ENCODE measurements at regions not wholly inside any gene's neighbourhood (a gene's known extent, or its start where the extent isn't known, plus 50 kb on each side); places are given as distances from the start of the nearest gene placed in this dataset.
A peak's percentile ranks its signal among the peaks of the same experiment; 100 is the strongest.

- Histone ChIP-seq H3K4me1 (no peaks in the 10 kb centered on the region), H3K27me3 (no peaks in the 10 kb centered on the region), H3K9me3 (peaks cover 0 to 5% (median 0%) of the 10 kb centered on the region in 12 donors), H3K4me3 (no peak overlapping the region), H3K36me3 (no peaks in the 10 kb centered on the region), H3K27ac (no peak overlapping the region)
- no peak for ATAC-seq
- no peak for DNase-seq
- TF ChIP-seq POLR2A (IDR thresholded peaks at IDR 0.05) = no peak
- no peak for TF ChIP-seq CTCF (IDR thresholded peaks at IDR 0.05)
- intact Hi-C loops (cut with DNase I) = no loop called here
These were observed 111.4 kb upstream of the SYT10 start for GRCh38 chr12:33551006-33551405.

- no peak overlapping the region for H3K27ac ChIP-seq
- no peaks in the 10 kb centered on the region for H3K27me3 ChIP-seq
- H3K9me3 ChIP-seq = peaks cover 0 to 5% (median 0%) of the 10 kb centered on the region in 12 donors
- intact Hi-C loops (cut with DNase I) = no loop called here
- H3K4me1 ChIP-seq = no peaks in the 10 kb centered on the region
- no peaks in the 10 kb centered on the region for H3K36me3 ChIP-seq
- no peak overlapping the region for H3K4me3 ChIP-seq
- DNase-seq (no peak), ATAC-seq (no peak)
- TF ChIP-seq CTCF (IDR thresholded peaks at IDR 0.05) (no peak), POLR2A (IDR thresholded peaks at IDR 0.05) (no peak)
These were observed 115.5 kb upstream of the SYT10 start for GRCh38 chr12:33555128-33555527.

GRCh38 chr12:33560653-33561208, 121.1 kb upstream of the SYT10 start:
- Histone ChIP-seq H3K4me1 (no peaks in the 10 kb centered on the region), H3K27ac (no peak overlapping the region), H3K9me3 (peaks cover 0 to 24% (median 7%) of the 10 kb centered on the region in 12 donors), H3K36me3 (no peaks in the 10 kb centered on the region), H3K4me3 (no peak overlapping the region), H3K27me3 (no peaks in the 10 kb centered on the region)
- DNase-seq = peak in 1 of 5 donors; percentile 28
- intact Hi-C loops (cut with DNase I) = no loop called here
- no peak for ATAC-seq
- WGBS, 4 donors = 75 to 81% (median 76%) methylated on average over 4 of the region's 4 CpGs
- no peak for TF ChIP-seq CTCF (IDR thresholded peaks at IDR 0.05)
- TF ChIP-seq POLR2A (IDR thresholded peaks at IDR 0.05) = no peak

- no peak overlapping the region for H3K27ac ChIP-seq
- 62 to 78% (median 70%) methylated on average over 2 of the region's 2 CpGs for WGBS, 4 donors
- H3K9me3 ChIP-seq = peaks cover 0 to 24% (median 7%) of the 10 kb centered on the region in 12 donors
- intact Hi-C loops (cut with DNase I) = no loop called here
- ATAC-seq (no peak), DNase-seq (no peak)
- TF ChIP-seq POLR2A (IDR thresholded peaks at IDR 0.05) = no peak
- no peak for TF ChIP-seq CTCF (IDR thresholded peaks at IDR 0.05)
- H3K36me3 ChIP-seq = no peaks in the 10 kb centered on the region
- no peaks in the 10 kb centered on the region for H3K27me3 ChIP-seq
- H3K4me1 ChIP-seq = no peaks in the 10 kb centered on the region
- H3K4me3 ChIP-seq = no peak overlapping the region
These were observed 122.8 kb upstream of the SYT10 start for GRCh38 chr12:33562401-33562800.

Data from heart left ventricle (tissue), 16 donors.